ENCODE measurements at regions not wholly inside any gene's neighbourhood (a gene's known extent, or its start where the extent isn't known, plus 50 kb on each side); places are given as distances from the start of the nearest gene placed in this dataset.

DNA sequence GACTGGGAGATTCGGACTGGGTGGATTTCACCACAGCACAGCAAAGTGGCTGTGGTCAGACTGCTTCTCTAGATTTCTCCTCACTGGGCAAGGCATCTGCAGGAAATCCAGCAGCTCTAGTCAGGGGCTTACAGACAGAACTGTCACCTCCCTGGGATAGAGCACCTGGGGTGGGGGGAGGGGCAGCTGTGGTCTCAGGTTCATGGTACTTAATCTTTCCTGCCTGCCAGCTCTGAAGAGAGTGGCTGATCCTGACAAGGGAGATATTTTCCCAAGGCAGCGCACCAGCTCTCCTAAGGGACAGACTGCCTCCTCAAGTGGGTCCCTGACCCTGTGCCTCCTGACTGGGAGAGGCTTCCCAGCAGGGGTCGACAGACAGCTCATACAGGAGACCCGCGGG is 212.8 kb upstream of the KLF12 start:
- peaks cover 0 to 2% (median 0%) of the 10 kb centered on the region in 4 experiments; a peak in 1 of 7 replicates for H3K4me1 ChIP-seq (replicated peaks in 1 of 4; ENCODE audit: control insufficient read depth in 3 of 4, insufficient read depth in 4 of 4, low read length in 3 of 4)
- H2BK20ac ChIP-seq (ENCODE audit: low read length): no peak overlapping the region
- no peak overlapping the region for H4K5ac ChIP-seq (ENCODE audit: insufficient read length, low read depth, low read length)
- no peak for TF ChIP-seq JUND (IDR thresholded peaks at IDR 0.05; ENCODE audit: low read length)
- TF ChIP-seq KDM4A (IDR thresholded peaks at IDR 0.05; ENCODE audit: low read depth, low read length, severe bottlenecking): no peak
- TF ChIP-seq CREB1 (IDR thresholded peaks at IDR 0.05): no peak
- TF ChIP-seq FOSL1 (IDR thresholded peaks at IDR 0.05; ENCODE audit: insufficient read depth, low read depth, low read length): no peak
- TF ChIP-seq SP2 (IDR thresholded peaks at IDR 0.05; ENCODE audit: low read length): no peak
- no peak for TF ChIP-seq SIX5 (IDR thresholded peaks at IDR 0.05; ENCODE audit: low read depth, low read length)
- TF ChIP-seq CBX8 (IDR thresholded peaks at IDR 0.05; ENCODE audit: borderline replicate concordance, low read depth, low read length): no peak
- no peak for TF ChIP-seq MAFK (IDR thresholded peaks at IDR 0.05; ENCODE audit: low read depth, low read length)
- no peak for TF ChIP-seq SP4 (IDR thresholded peaks at IDR 0.05; ENCODE audit: low read length)
- TF ChIP-seq TCF12 (IDR thresholded peaks at IDR 0.05; ENCODE audit: low read depth, low read length): no peak
- TF ChIP-seq BRCA1 (IDR thresholded peaks at IDR 0.05; ENCODE audit: low read depth, low read length): no peak
- no peak for TF ChIP-seq RAD21 (IDR thresholded peaks at IDR 0.05 in 1 of 2, conservative IDR thresholded peaks at IDR 0.05 in 1 of 2; ENCODE audit: low read depth in 2 of 2, low read length in 2 of 2)
- TF ChIP-seq SIN3A (conservative IDR thresholded peaks at IDR 0.05 in 1 of 2, IDR thresholded peaks at IDR 0.05 in 1 of 2; ENCODE audit: low read depth in 1 of 2, low read length in 2 of 2): no peak
- no peak for TF ChIP-seq POLR2A (IDR thresholded peaks at IDR 0.05; ENCODE audit: control extremely low read depth in 1 of 2, low read depth in 2 of 2, low read length in 2 of 2)
- no peak for TF ChIP-seq RBBP5 (IDR thresholded peaks at IDR 0.05; ENCODE audit: borderline replicate concordance, low read depth, low read length)
- no peak for TF ChIP-seq TBP (IDR thresholded peaks at IDR 0.05; ENCODE audit: low read depth, low read length)
- H3K56ac ChIP-seq (replicated peaks; ENCODE audit: insufficient read length, low read depth, low read length): no peak overlapping the region
- no peak overlapping the region for H3K14ac ChIP-seq (ENCODE audit: insufficient read length)
- H3K4me3 ChIP-seq (ENCODE audit: extremely low read depth in 1 of 4, insufficient read depth in 2 of 4, low read depth in 3 of 4, low read length in 4 of 4): no peak overlapping the region
- H3K4ac ChIP-seq (replicated peaks; ENCODE audit: insufficient read length, low read depth, low read length): no peak overlapping the region
- H3K23me2 ChIP-seq (ENCODE audit: low read depth, low read length): no peaks in the 10 kb centered on the region
- FAIRE-seq: no peak
- H3K27me3 ChIP-seq (replicated peaks in 1 of 4; ENCODE audit: control insufficient read depth in 3 of 4, extremely low read depth in 1 of 4, insufficient read depth in 3 of 4, low read length in 3 of 4): no peaks in the 10 kb centered on the region
- no peak overlapping the region for H2AFZ ChIP-seq (ENCODE audit: low read length)
- ChIA-PET CTCF (ENCODE audit: partially characterized antibody) (interaction anchor here (1.5 kb wide), 1 partner anchor 60 kb away, joined by 6 read pairs; no protein-coding TSS in a partner anchor), POLR2A (ENCODE audit: partially characterized antibody) (no interaction called here)
- H2BK12ac ChIP-seq (ENCODE audit: low read depth, low read length): no peak overlapping the region
- H2BK120ac ChIP-seq (replicated peaks; ENCODE audit: low read depth, low read length): no peak overlapping the region
- H2BK5ac ChIP-seq (ENCODE audit: low read depth, low read length): no peak overlapping the region
- H3K9ac ChIP-seq (replicated peaks in 1 of 4; ENCODE audit: extremely low read depth in 1 of 4, low read depth in 3 of 4, low read length in 3 of 4): no peak overlapping the region
- no peaks in the 10 kb centered on the region for H3K9me3 ChIP-seq (ENCODE audit: insufficient read depth in 2 of 2, low read depth in 1 of 2, low read length in 1 of 2)
- no peak overlapping the region for H4K91ac ChIP-seq (replicated peaks; ENCODE audit: insufficient read length, low read length)
- no peak overlapping the region for H3K23ac ChIP-seq (ENCODE audit: insufficient read length)
- no peak overlapping the region for H3K27ac ChIP-seq (ENCODE audit: low read depth, low read length)
- no peak overlapping the region for H4K8ac ChIP-seq (ENCODE audit: extremely low read depth, insufficient read depth, low read length)
- H3K18ac ChIP-seq (ENCODE audit: extremely low read depth, low read length): no peak overlapping the region
- H3K79me1 ChIP-seq (ENCODE audit: low read depth, low read length): no peaks in the 10 kb centered on the region
- no peak overlapping the region for H2BK15ac ChIP-seq (ENCODE audit: low read length)
- H3K4me2 ChIP-seq (ENCODE audit: insufficient read depth in 1 of 2, low read depth in 2 of 2, low read length in 2 of 2): no peak overlapping the region
- H3K36me3 ChIP-seq (ENCODE audit: control insufficient read depth in 2 of 4, insufficient read depth in 4 of 4, low read length in 3 of 4): no peaks in the 10 kb centered on the region
- no peak for DNase-seq (ENCODE audit: low read depth in 1 of 2, low spot score in 2 of 2)
- no peaks in the 10 kb centered on the region for H4K20me1 ChIP-seq (replicated peaks in 1 of 2; ENCODE audit: control insufficient read depth in 1 of 2, insufficient read depth in 2 of 2, low read length in 2 of 2)
- WGBS, 2 experiments (ENCODE audit: extremely low coverage in 1 of 2, insufficient coverage in 1 of 2, insufficient read length in 1 of 2, insufficient replicate concordance in 2 of 2, low coverage in 1 of 2, low lambda C conversion rate in 2 of 2, missing lambda C conversion rate in 1 of 2): 76% methylated on average over 5 of the region's 5 CpGs; no CpG with 5 or more reads in 1 of the 2 experiments
- no peak overlapping the region for H2AK5ac ChIP-seq (ENCODE audit: low read depth, low read length)
- H3K79me2 ChIP-seq (ENCODE audit: control insufficient read depth in 1 of 2, insufficient read depth in 2 of 2, low read length in 2 of 2): no peaks in the 10 kb centered on the region
